ENCODE measurements at regions not wholly inside any gene's neighbourhood (a gene's known extent, or its start where the extent isn't known, plus 50 kb on each side); places are given as distances from the start of the nearest gene placed in this dataset.

GRCh38 chr5:58318468-58318867 lies 141.4 kb downstream of the PLK2 start:
- H3K4me1 ChIP-seq: no peaks in the 10 kb centered on the region
- H3K79me2 ChIP-seq (ENCODE audit: low read depth): no peaks in the 10 kb centered on the region
- H3K27ac Mint-ChIP-seq: no peak overlapping the region
- H3K4me3 ChIP-seq: no peak overlapping the region
- no peaks in the 10 kb centered on the region for H3K36me3 ChIP-seq
- no peak overlapping the region for H3K27ac ChIP-seq
- H3K9me3 ChIP-seq (ENCODE audit: low read depth): no peaks in the 10 kb centered on the region
- no peak for DNase-seq (ENCODE audit: low spot score)
- H3K36me3 Mint-ChIP-seq: no peaks in the 10 kb centered on the region
- TF ChIP-seq CTCF (IDR thresholded peaks at IDR 0.05): no peak
- no peak for TF ChIP-seq EZH2 (IDR thresholded peaks at IDR 0.05)
- no peak for TF ChIP-seq EZH2phosphoT487 (IDR thresholded peaks at IDR 0.05)
- H3K9ac ChIP-seq: no peak overlapping the region
- H3F3A ChIP-seq (ENCODE audit: low read depth): no peaks in the 10 kb centered on the region
- no peaks in the 10 kb centered on the region for H3K4me1 Mint-ChIP-seq
- H2AFZ ChIP-seq (replicated peaks): no peak overlapping the region
- no peak overlapping the region for H3K4me2 ChIP-seq
- no peaks in the 10 kb centered on the region for H3K9me3 Mint-ChIP-seq
- H4K20me1 ChIP-seq (ENCODE audit: low read depth): no peaks in the 10 kb centered on the region
- no peaks in the 10 kb centered on the region for H3K27me3 Mint-ChIP-seq (ENCODE audit: insufficient read depth, low read depth)
- H3K27me3 ChIP-seq: no peaks in the 10 kb centered on the region
- H3K4me3 Mint-ChIP-seq: no peak overlapping the region

- no peak overlapping the region for H2AFZ ChIP-seq (replicated peaks)
- H3K36me3 ChIP-seq: no peaks in the 10 kb centered on the region
- H3F3A ChIP-seq (ENCODE audit: low read depth): no peaks in the 10 kb centered on the region
- H3K27me3 ChIP-seq: no peaks in the 10 kb centered on the region
- Mint-ChIP-seq H3K9me3 (no peaks in the 10 kb centered on the region), H3K4me3 (no peak overlapping the region), H3K4me1 (no peaks in the 10 kb centered on the region), H3K27me3 (ENCODE audit: insufficient read depth, low read depth) (no peaks in the 10 kb centered on the region), H3K36me3 (no peaks in the 10 kb centered on the region), H3K27ac (no peak overlapping the region)
- H3K79me2 ChIP-seq (ENCODE audit: low read depth): no peaks in the 10 kb centered on the region
- H3K4me1 ChIP-seq: no peaks in the 10 kb centered on the region
- DNase-seq (ENCODE audit: low spot score): no peak
- H4K20me1 ChIP-seq (ENCODE audit: low read depth): no peaks in the 10 kb centered on the region
- H3K4me2 ChIP-seq: no peak overlapping the region
- no peak for TF ChIP-seq EZH2phosphoT487 (IDR thresholded peaks at IDR 0.05)
- no peak for TF ChIP-seq CTCF (IDR thresholded peaks at IDR 0.05)
- TF ChIP-seq EZH2 (IDR thresholded peaks at IDR 0.05): no peak
- H3K4me3 ChIP-seq: no peak overlapping the region
- no peaks in the 10 kb centered on the region for H3K9me3 ChIP-seq (ENCODE audit: low read depth)
- no peak overlapping the region for H3K9ac ChIP-seq
- no peak overlapping the region for H3K27ac ChIP-seq
Measured at GRCh38 chr5:58317808-58318207, 142.1 kb downstream of the PLK2 start.

- Histone ChIP-seq H2AFZ (replicated peaks) (peak overlapping the region; percentile 29), H3K4me3 (no peak overlapping the region), H3K4me2 (no peak overlapping the region), H3K27me3 (no peaks in the 10 kb centered on the region), H3K27ac (no peak overlapping the region), H4K20me1 (ENCODE audit: low read depth) (no peaks in the 10 kb centered on the region), H3K9me3 (ENCODE audit: low read depth) (no peaks in the 10 kb centered on the region), H3K79me2 (ENCODE audit: low read depth) (no peaks in the 10 kb centered on the region), H3K9ac (no peak overlapping the region), H3F3A (ENCODE audit: low read depth) (no peaks in the 10 kb centered on the region), H3K4me1 (no peaks in the 10 kb centered on the region), H3K36me3 (no peaks in the 10 kb centered on the region)
- no peaks in the 10 kb centered on the region for H3K4me1 Mint-ChIP-seq
- no peaks in the 10 kb centered on the region for H3K36me3 Mint-ChIP-seq
- H3K9me3 Mint-ChIP-seq: no peaks in the 10 kb centered on the region
- no peak for DNase-seq (ENCODE audit: low spot score)
- H3K27me3 Mint-ChIP-seq (ENCODE audit: insufficient read depth, low read depth): no peaks in the 10 kb centered on the region
- no peak for TF ChIP-seq EZH2 (IDR thresholded peaks at IDR 0.05)
- TF ChIP-seq CTCF (IDR thresholded peaks at IDR 0.05): no peak
- no peak for TF ChIP-seq EZH2phosphoT487 (IDR thresholded peaks at IDR 0.05)
- no peak overlapping the region for H3K4me3 Mint-ChIP-seq
- no peak overlapping the region for H3K27ac Mint-ChIP-seq
Measured at GRCh38 chr5:58317009-58317408, 142.9 kb downstream of the PLK2 start.

GRCh38 chr5:58315794-58316193 lies 144.1 kb downstream of the PLK2 start:
- H3K27me3 Mint-ChIP-seq (ENCODE audit: insufficient read depth, low read depth): no peaks in the 10 kb centered on the region
- H3K79me2 ChIP-seq (ENCODE audit: low read depth): no peaks in the 10 kb centered on the region
- H3K36me3 ChIP-seq: no peaks in the 10 kb centered on the region
- no peaks in the 10 kb centered on the region for H3K4me1 ChIP-seq
- H3K4me2 ChIP-seq: no peak overlapping the region
- no peaks in the 10 kb centered on the region for H3K4me1 Mint-ChIP-seq
- H3K27ac Mint-ChIP-seq: no peak overlapping the region
- H2AFZ ChIP-seq (replicated peaks): no peak overlapping the region
- no peaks in the 10 kb centered on the region for H3K9me3 ChIP-seq (ENCODE audit: low read depth)
- no peak overlapping the region for H3K4me3 Mint-ChIP-seq
- H3K9ac ChIP-seq: no peak overlapping the region
- TF ChIP-seq CTCF (IDR thresholded peaks at IDR 0.05) (no peak), EZH2phosphoT487 (IDR thresholded peaks at IDR 0.05) (no peak), EZH2 (IDR thresholded peaks at IDR 0.05) (no peak)
- H3K27me3 ChIP-seq: no peaks in the 10 kb centered on the region
- H4K20me1 ChIP-seq (ENCODE audit: low read depth): no peaks in the 10 kb centered on the region
- no peaks in the 10 kb centered on the region for H3K9me3 Mint-ChIP-seq
- DNase-seq (ENCODE audit: low spot score): no peak
- H3K27ac ChIP-seq: no peak overlapping the region
- H3F3A ChIP-seq (ENCODE audit: low read depth): no peaks in the 10 kb centered on the region
- H3K4me3 ChIP-seq: no peak overlapping the region
- no peaks in the 10 kb centered on the region for H3K36me3 Mint-ChIP-seq
